HCT116 (cell line): ENCODE measurements at regions not wholly inside any gene's neighbourhood (a gene's known extent, or its start where the extent isn't known, plus 50 kb on each side); places are given as distances from the start of the nearest gene placed in this dataset.
A peak's percentile ranks its signal among the peaks of the same experiment; 100 is the strongest.

Experiments
- ATAC-seq: fragments of 200-7000 bp; cut with Tn5 transposase; 2 replicates; pipeline ENCODE4 v1.9.1; 2020; ENCODE audit warnings: mild to moderate bottlenecking, moderate library complexity
- BruUV-seq: library from RNA; stranded (reverse); fragments of 400-500 nt; replicated peaks from 2 replicates; lab custom pipeline; 2021; lab: Mats Ljungman, UMichigan
- CTCF ChIA-PET: fragments of 300-600 bp; sonication (Branson Sonifier 250); formaldehyde crosslinking; loops from one replicate; lab custom pipeline; 2021; ENCODE audit warnings: antibody characterized with exemption; lab: Charles Lee
- POLR2A ChIA-PET: fragments of 300-600, 350-600 bp; sonication (Branson Sonifier 250); formaldehyde crosslinking; loops from one replicate; lab custom pipeline; 2021; ENCODE audit warnings: antibody characterized with exemption; lab: Charles Lee
- RAD21 ChIA-PET, 2 experiments: fragments of 300-600 bp; sonication (Branson Sonifier 250); formaldehyde crosslinking; loops; one replicate each; lab custom pipeline; 2023; ENCODE audit warnings: low total read pairs in 2 of 2; ENCODE audit not compliant: uncharacterized antibody in 2 of 2, unreplicated experiment in 2 of 2, low non-redundant PET in 1 of 2; lab: Charles Lee
- DNase-seq: peaks from one replicate; pipeline ENCODE4 v3.0.0-alpha.2; 2010; ENCODE audit warnings: low read depth, low spot score
- H2AFZ ChIP-seq: fragments of 200-600 bp; shearing (Covaris generic), sonication (generic); 2 replicates; pipeline ENCODE4 v1.6.1; 2017; ENCODE audit warnings: low read depth, mixed run types, mixed read lengths, antibody characterized with exemption, low read length; ENCODE audit not compliant: poor library complexity, severe bottlenecking
- H3K27ac ChIP-seq: 2 replicates; pipeline ENCODE4 v1.5.1; 2012; ENCODE audit warnings: low read depth, low read length
- H3K27me3 ChIP-seq: fragments of 200-600 bp; sonication (generic); 2 replicates; pipeline ENCODE4 v1.6.1; 2016; ENCODE audit warnings: mixed run types, low read length, mixed read lengths; ENCODE audit not compliant: insufficient read depth
- H3K36me3 ChIP-seq, 2 experiments: fragments of 200-500 bp in 1 of 2; fragments of 200-600 bp in 1 of 2; sonication (Bioruptor generic) in 1 of 2; sonication (generic) in 1 of 2; 2 replicates each; pipeline versions ENCODE4 v1.5.1 to v1.6.1; 2014 to 2016; ENCODE audit warnings: low read length in 2 of 2, inconsistent platforms in 1 of 2, mixed read lengths in 1 of 2, mixed run types in 1 of 2; ENCODE audit not compliant: insufficient read depth in 2 of 2, control insufficient read depth in 1 of 2
- H3K4me1 ChIP-seq, 2 experiments: fragments of 200-600 bp in 1 of 2; sonication (generic) in 1 of 2; 2 replicates each; pipeline versions ENCODE4 v1.5.1 to v1.6.1; 2012 to 2017; ENCODE audit warnings: low read length in 2 of 2, inconsistent platforms in 1 of 2, mild to moderate bottlenecking in 1 of 2, mixed read lengths in 1 of 2, mixed run types in 1 of 2, moderate library complexity in 1 of 2; ENCODE audit not compliant: insufficient read depth in 2 of 2, control insufficient read depth in 1 of 2
- H3K4me2 ChIP-seq: fragments of 200-600 bp; sonication (generic); 2 replicates; pipeline ENCODE4 v1.6.1; 2017; ENCODE audit warnings: mixed run types, low read length, mixed read lengths
- H3K4me3 ChIP-seq, 2 experiments: fragments of 200-600 bp in 1 of 2; sonication (generic) in 1 of 2; replicated peaks in 1 of 2; 2 replicates each; pipeline ENCODE4 v1.5.1; 2011 to 2016; ENCODE audit warnings: low read length in 2 of 2, control low read depth in 1 of 2, low read depth in 1 of 2, mild to moderate bottlenecking in 1 of 2, mixed read lengths in 1 of 2, mixed run types in 1 of 2
- H3K79me2 ChIP-seq: fragments of 200-600 bp; sonication (generic); 2 replicates; pipeline ENCODE4 v1.6.1; 2017; ENCODE audit warnings: mild to moderate bottlenecking, mixed run types, low read length, moderate library complexity, mixed read lengths; ENCODE audit not compliant: insufficient read depth
- H3K9ac ChIP-seq: fragments of 200-600 bp; sonication (generic); 2 replicates; pipeline ENCODE4 v1.6.1; 2016; ENCODE audit warnings: low read length, mixed read lengths
- H3K9me2 ChIP-seq: fragments of 200-600 bp; sonication (generic), shearing (Covaris generic); 2 replicates; pipeline ENCODE4 v1.6.1; 2017; ENCODE audit warnings: mixed run types, mild to moderate bottlenecking, moderate library complexity; ENCODE audit not compliant: insufficient read depth
- H3K9me3 ChIP-seq, 2 experiments: fragments of 200-500 bp in 1 of 2; fragments of 200-600 bp in 1 of 2; sonication (Bioruptor generic) in 1 of 2; sonication (generic) in 1 of 2; 2 replicates each; pipeline ENCODE4 v1.6.1; 2014 to 2017; ENCODE audit warnings: low read length in 2 of 2, mixed read lengths in 2 of 2, inconsistent platforms in 1 of 2, low read depth in 1 of 2, mild to moderate bottlenecking in 1 of 2, mixed run types in 1 of 2, moderate library complexity in 1 of 2; ENCODE audit not compliant: control insufficient read depth in 1 of 2, insufficient read depth in 1 of 2
- H4K20me1 ChIP-seq: fragments of 200-600 bp; sonication (generic), shearing (Covaris generic); 2 replicates; pipeline ENCODE4 v1.6.1; 2017; ENCODE audit warnings: mixed run types, mild to moderate bottlenecking, moderate library complexity; ENCODE audit not compliant: insufficient read depth
- CEBPB ChIP-seq: IDR thresholded peaks from 2 replicates; pipeline ENCODE4 v1.6.1; 2012; ENCODE audit warnings: low read depth
- EGR1 ChIP-seq: IDR thresholded peaks from 2 replicates; pipeline ENCODE4 v1.6.1; 2012; ENCODE audit warnings: low read depth
- POLR2A ChIP-seq: IDR thresholded peaks from 2 replicates; pipeline ENCODE4 v1.7.0; 2011; ENCODE audit warnings: borderline replicate concordance; ENCODE audit not compliant: insufficient read depth, insufficient read length; ENCODE audit errors: extremely low read depth
- ZFX ChIP-seq: fragments of 450-650 bp; IDR thresholded peaks from 2 replicates; pipeline ENCODE4 v1.6.1; 2017
- intact Hi-C: fragments of 100-400 bp; cut with micrococcal nuclease; formaldehyde crosslinking; loops from 2 replicates; pipeline ENCODE4 v1.10.0; 2022
- TF ChIP-seq, protein P1 (sequence below): IDR thresholded peaks from 2 replicates; pipeline ENCODE4 v1.6.1; 2012

DNA sequence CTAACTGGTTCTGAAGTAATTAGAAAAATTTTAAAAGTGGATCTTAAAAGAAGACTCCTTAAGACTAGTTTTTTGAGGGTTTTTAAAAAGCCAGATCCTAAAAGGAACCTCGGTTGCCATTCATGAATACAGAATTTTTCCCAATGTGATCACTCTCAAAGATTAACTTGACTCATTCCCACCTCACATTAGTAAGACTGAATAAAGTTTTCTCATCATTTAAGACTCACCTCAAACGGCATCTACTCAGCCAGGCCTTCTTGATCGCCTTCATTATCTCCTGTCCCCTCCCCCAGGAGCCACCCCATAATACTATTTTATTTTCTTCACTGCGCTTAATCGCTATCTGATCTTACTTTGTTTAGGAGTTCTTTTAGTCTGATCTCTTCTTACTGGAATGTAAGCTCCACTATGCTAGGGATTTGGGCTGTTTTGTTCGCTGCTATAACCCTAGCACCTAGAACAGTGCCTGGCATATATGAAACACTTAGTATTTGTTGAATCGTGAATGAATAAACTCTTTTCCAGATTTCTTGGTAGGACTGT lies 55.9 kb upstream of the PCGF5 start:
- peak overlapping the region in 1 of 2 experiments; percentile 71; a peak in 1 of 4 replicates for H3K4me3 ChIP-seq
- H3K27ac ChIP-seq = no peak overlapping the region
- ATAC-seq (no peak), DNase-seq (no peak)
- H4K20me1 ChIP-seq = no peaks in the 10 kb centered on the region
- TF ChIP-seq POLR2A (no peak), EGR1 (no peak), CEBPB (no peak)
- ChIA-PET POLR2A (no interaction called here), CTCF (no interaction called here), RAD21 (no interaction called here)
- no peaks in the 10 kb centered on the region for H3K9me3 ChIP-seq
- H2AFZ ChIP-seq = no peak overlapping the region
- no peaks in the 10 kb centered on the region for H3K27me3 ChIP-seq
- H3K9ac ChIP-seq = no peak overlapping the region
- intact Hi-C loops = no loop called here
- no peaks in the 10 kb centered on the region for H3K36me3 ChIP-seq
- peaks cover 39% of the 10 kb centered on the region for H3K79me2 ChIP-seq
- BruUV-seq = no TSS peak
- H3K4me2 ChIP-seq = peak overlapping the region; percentile 79
- H3K4me1 ChIP-seq = peaks cover 0 to 16% of the 10 kb centered on the region in 2 experiments; a peak in 2 of 4 replicates
- no peaks in the 10 kb centered on the region for H3K9me2 ChIP-seq

DNA sequence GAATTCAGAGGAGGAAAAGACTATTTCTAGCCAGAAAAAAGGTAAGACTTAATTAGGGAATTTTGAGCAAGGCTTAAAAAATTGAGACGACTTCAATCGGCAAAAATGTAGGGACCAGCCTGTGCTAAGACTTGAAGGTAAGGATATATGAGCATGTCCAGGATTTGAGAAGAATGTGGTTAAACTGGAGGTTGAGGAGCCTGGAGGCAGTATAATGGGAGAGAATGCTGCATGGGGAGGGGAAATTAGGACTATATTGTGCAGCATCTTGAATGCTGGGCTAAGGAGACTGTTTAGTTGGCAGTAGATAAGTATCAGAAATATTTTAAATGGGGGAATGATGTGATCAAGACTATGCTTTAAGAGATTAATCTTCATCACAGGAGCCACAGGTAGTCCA lies 53.1 kb upstream of the PCGF5 start:
- ATAC-seq (no peak), DNase-seq (no peak)
- TF ChIP-seq ZFX = no peak
- TF ChIP-seq, protein P1, sequence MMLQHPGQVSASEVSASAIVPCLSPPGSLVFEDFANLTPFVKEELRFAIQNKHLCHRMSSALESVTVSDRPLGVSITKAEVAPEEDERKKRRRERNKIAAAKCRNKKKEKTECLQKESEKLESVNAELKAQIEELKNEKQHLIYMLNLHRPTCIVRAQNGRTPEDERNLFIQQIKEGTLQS = no peak
- no peak overlapping the region for H3K4me2 ChIP-seq
- intact Hi-C loops = no loop called here
- peaks cover 0 to 9% of the 10 kb centered on the region in 2 experiments; a peak in 2 of 4 replicates for H3K4me1 ChIP-seq
- ChIA-PET POLR2A (no interaction called here), CTCF (no interaction called here), RAD21 (no interaction called here)
- H3K27ac ChIP-seq = no peak overlapping the region
- no peaks in the 10 kb centered on the region for H3K9me2 ChIP-seq
- BruUV-seq = no TSS peak
- H2AFZ ChIP-seq = no peak overlapping the region
- no peak overlapping the region for H3K4me3 ChIP-seq
- H3K9ac ChIP-seq = no peak overlapping the region
- peaks cover 39% of the 10 kb centered on the region for H3K79me2 ChIP-seq
- no peaks in the 10 kb centered on the region for H4K20me1 ChIP-seq
- no peaks in the 10 kb centered on the region; a peak in 1 of 4 replicates for H3K9me3 ChIP-seq
- H3K27me3 ChIP-seq = no peaks in the 10 kb centered on the region
- no peaks in the 10 kb centered on the region for H3K36me3 ChIP-seq
